Left lung (tissue), 4 donors: ENCODE measurements at regions not wholly inside any gene's neighbourhood (a gene's known extent, or its start where the extent isn't known, plus 50 kb on each side); places are given as distances from the start of the nearest gene placed in this dataset.
A peak's percentile ranks its signal among the peaks of the same experiment; 100 is the strongest.

Experiments
- ATAC-seq: fragments of 200-7000 bp; cut with Tn5 transposase; one replicate; pipeline ENCODE4 v1.9.1; 2020; ENCODE audit warnings: moderate library complexity
- DNase-seq, 4 donors: peaks; one replicate each; pipeline ENCODE4 v3.0.0-alpha.2; 2013 to 2020
- H3K27ac ChIP-seq, 2 donors: fragments of 200-600 bp; sonication (generic) in 1 of 2; one replicate each; pipeline versions ENCODE4 v1.5.0 to v1.8.0; 2020 to 2021
- H3K27me3 ChIP-seq, 2 donors: fragments of 200-600 bp; sonication (generic) in 1 of 2; one replicate each; pipeline versions ENCODE4 v1.5.0 to v1.8.0; 2020 to 2021
- H3K36me3 ChIP-seq, 2 donors: fragments of 200-600 bp; sonication (generic) in 1 of 2; one replicate each; pipeline versions ENCODE4 v1.5.0 to v1.8.0; 2020 to 2021
- H3K4me1 ChIP-seq, 2 donors: fragments of 200-600 bp; one replicate each; pipeline ENCODE4 v1.8.0; 2021
- H3K4me3 ChIP-seq, 2 donors: fragments of 200-600 bp; sonication (generic) in 1 of 2; one replicate each; pipeline versions ENCODE4 v1.5.0 to v1.8.0; 2020 to 2021; ENCODE audit warnings: mild to moderate bottlenecking in 1 of 2
- H3K9me3 ChIP-seq, 2 donors: fragments of 200-600 bp; sonication (generic) in 1 of 2; one replicate each; pipeline versions ENCODE4 v1.5.0 to v1.8.0; 2020 to 2021
- CTCF ChIP-seq, 2 donors: fragments of 200-600 bp; sonication (generic) in 1 of 2; IDR thresholded peaks; one replicate each; pipeline versions ENCODE4 v1.5.0 to v1.8.0; 2021; ENCODE audit warnings: antibody characterized with exemption in 2 of 2
- intact Hi-C, 2 donors: fragments of 100-400 bp; cut with DNase I; formaldehyde crosslinking; loops; one replicate each; pipeline versions ENCODE4 v1.11.2 to v1.14.2; 2022
- donor health status: DM: no; HTN: yes; CAD: no.
- donor health status: DM: no; HTN: no; CAD: no.

GRCh38 chr18:39524370-39524769, 1958.8 kb upstream of the CELF4 start:
- Histone ChIP-seq H3K27ac (no peak overlapping the region), H3K9me3 (no peaks in the 10 kb centered on the region), H3K4me3 (no peak overlapping the region), H3K4me1 (no peaks in the 10 kb centered on the region), H3K27me3 (no peaks in the 10 kb centered on the region), H3K36me3 (no peaks in the 10 kb centered on the region)
- intact Hi-C loops = no loop called here
- no peak for ATAC-seq
- TF ChIP-seq CTCF (IDR thresholded peaks at IDR 0.05) = no peak
- DNase-seq = no peak

GRCh38 chr18:39523281-39523680, 1957.7 kb upstream of the CELF4 start:
- no peak overlapping the region for H3K4me3 ChIP-seq

GRCh38 chr18:39521164-39521563, 1955.6 kb upstream of the CELF4 start:
- intact Hi-C loops = no loop called here
- no peak for ATAC-seq
- Histone ChIP-seq H3K27ac (no peak overlapping the region), H3K4me1 (no peaks in the 10 kb centered on the region), H3K9me3 (no peaks in the 10 kb centered on the region), H3K27me3 (no peaks in the 10 kb centered on the region), H3K36me3 (no peaks in the 10 kb centered on the region), H3K4me3 (no peak overlapping the region)
- DNase-seq = no peak
- no peak for TF ChIP-seq CTCF (IDR thresholded peaks at IDR 0.05)

More at GRCh38 chr18:39523281-39523680, 1957.7 kb upstream of the CELF4 start:
- TF ChIP-seq CTCF (IDR thresholded peaks at IDR 0.05) = no peak
- intact Hi-C loops = no loop called here
- H3K4me1 ChIP-seq = no peaks in the 10 kb centered on the region
- DNase-seq = no peak
- H3K9me3 ChIP-seq = no peaks in the 10 kb centered on the region
- no peak overlapping the region for H3K27ac ChIP-seq
- peak; percentile 97 for ATAC-seq
- no peaks in the 10 kb centered on the region for H3K27me3 ChIP-seq
- no peaks in the 10 kb centered on the region for H3K36me3 ChIP-seq

- intact Hi-C loops = no loop called here
- no peak for ATAC-seq
- no peak for DNase-seq
- H3K36me3 ChIP-seq = no peaks in the 10 kb centered on the region
- H3K27me3 ChIP-seq = no peaks in the 10 kb centered on the region
- no peaks in the 10 kb centered on the region for H3K4me1 ChIP-seq
- no peaks in the 10 kb centered on the region for H3K9me3 ChIP-seq
- no peak overlapping the region for H3K27ac ChIP-seq
- H3K4me3 ChIP-seq = no peak overlapping the region
- no peak for TF ChIP-seq CTCF (IDR thresholded peaks at IDR 0.05)
These were observed 1954.1 kb upstream of the CELF4 start for GRCh38 chr18:39519741-39520140.

GRCh38 chr18:39515299-39515698, 1949.7 kb upstream of the CELF4 start:
- intact Hi-C loops = no loop called here
- TF ChIP-seq CTCF (IDR thresholded peaks at IDR 0.05) = no peak
- H3K4me3 ChIP-seq = no peak overlapping the region
- H3K27ac ChIP-seq = no peak overlapping the region
- DNase-seq = no peak
- H3K9me3 ChIP-seq = no peaks in the 10 kb centered on the region
- H3K27me3 ChIP-seq = no peaks in the 10 kb centered on the region
- no peak for ATAC-seq
- H3K4me1 ChIP-seq = no peaks in the 10 kb centered on the region
- H3K36me3 ChIP-seq = no peaks in the 10 kb centered on the region
